ENCODE measurements at regions not wholly inside any gene's neighbourhood (a gene's known extent, or its start where the extent isn't known, plus 50 kb on each side); places are given as distances from the start of the nearest gene placed in this dataset.
A peak's percentile ranks its signal among the peaks of the same experiment; 100 is the strongest.
"Not testable (repeated sequence)": the region's sequence is repeated elsewhere in the genome, so short reads cannot be mapped to it uniquely, and the experiment has no call there.

DNA sequence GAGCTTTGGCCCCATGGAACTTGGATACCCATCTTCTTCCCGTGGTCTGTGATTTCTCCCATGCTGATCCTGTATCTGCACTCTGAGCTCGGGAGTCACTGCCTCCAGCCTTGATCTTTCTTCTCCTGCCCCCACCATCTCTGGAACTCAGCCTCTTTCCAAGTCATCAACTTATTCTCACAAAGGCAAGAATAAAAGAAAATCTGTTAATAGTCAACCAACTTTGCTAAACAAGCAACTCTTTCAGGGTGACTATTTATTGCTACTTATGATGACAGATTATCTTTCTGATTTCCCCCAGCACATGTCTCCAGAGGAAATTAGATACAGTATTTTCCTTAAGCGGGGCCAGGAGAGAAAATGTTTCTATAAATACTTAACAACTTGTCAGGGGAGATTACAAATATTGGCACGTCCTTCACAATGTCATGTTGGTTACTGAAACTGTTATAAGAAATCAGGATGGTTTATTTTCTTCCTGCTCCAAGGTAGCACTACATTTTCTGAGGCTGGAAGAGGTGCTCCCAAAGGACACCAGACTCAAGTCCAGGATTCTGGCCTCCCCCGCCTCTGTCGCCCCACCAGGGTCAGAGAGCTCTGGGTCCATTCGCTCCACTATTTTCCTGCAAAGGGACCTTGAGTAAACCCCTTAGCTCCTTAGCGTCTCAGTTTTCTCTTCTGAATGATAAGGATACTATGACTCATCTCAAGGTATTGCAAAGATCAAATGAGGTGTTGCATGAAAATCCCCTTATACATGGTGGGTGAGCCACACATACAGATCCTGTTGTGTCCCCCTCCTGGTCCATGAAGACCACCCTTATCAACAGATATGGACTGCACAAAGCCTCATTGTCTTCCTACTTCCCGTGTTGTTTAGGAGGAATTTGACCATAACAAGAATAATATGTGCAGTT, 205.2 kb upstream of the WSCD1 start:
- no peak for DNase-seq (ENCODE audit: low spot score)

DNA sequence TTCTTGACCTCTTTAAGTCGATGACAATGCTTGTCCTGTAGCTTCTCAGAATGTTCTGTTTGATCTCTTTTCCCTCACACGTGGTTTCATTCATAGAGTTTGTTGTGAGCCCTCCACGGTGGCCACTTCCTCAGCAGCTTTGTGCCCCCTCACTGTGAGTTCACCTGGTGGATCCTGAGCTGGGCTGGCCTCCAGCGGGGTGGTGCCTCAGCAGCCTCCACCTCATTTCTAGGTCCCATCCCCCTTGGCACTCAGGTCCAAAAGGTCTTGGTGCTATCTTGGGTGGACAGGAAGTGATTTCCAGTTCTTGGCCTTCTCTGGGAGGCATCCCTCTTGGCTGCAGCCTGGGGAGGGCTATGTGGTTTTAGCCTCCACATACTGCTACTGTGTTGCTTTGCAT, 203.2 kb upstream of the WSCD1 start:
- DNase-seq (ENCODE audit: low spot score): no peak

DNA sequence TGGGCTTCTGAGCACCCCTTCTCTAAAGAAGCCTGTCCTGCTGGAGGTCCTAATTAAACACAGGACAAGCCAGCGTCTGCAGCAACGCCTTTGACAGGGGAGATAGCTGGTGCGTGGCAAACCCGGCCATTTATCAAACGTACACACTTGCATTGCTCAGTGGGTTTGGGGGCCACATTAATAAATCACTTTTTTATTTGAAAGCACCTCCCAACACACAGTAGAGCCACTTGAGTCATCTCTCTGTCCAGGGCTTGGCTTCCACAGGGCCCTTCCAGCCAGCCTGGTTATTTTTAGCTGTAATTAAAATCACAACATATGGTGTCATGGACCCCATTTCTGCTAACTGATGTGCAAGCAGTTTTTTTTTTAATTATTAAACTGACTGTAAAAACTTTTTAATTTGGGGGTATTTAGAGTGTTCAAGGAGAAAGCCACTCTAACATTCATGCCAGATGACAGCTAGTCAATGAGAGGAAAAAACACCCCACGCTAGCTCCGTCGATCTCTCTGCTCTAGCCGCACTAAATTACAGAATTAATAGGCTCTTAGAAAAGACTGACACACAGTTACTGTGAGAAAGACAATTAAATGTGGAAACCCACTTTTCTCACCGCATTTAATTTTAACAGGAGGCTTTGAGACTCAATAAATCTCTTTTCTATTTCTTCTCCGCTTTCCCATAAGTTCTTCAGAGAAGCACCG, 201.0 kb upstream of the WSCD1 start:
- DNase-seq (ENCODE audit: low spot score): no peak

DNA sequence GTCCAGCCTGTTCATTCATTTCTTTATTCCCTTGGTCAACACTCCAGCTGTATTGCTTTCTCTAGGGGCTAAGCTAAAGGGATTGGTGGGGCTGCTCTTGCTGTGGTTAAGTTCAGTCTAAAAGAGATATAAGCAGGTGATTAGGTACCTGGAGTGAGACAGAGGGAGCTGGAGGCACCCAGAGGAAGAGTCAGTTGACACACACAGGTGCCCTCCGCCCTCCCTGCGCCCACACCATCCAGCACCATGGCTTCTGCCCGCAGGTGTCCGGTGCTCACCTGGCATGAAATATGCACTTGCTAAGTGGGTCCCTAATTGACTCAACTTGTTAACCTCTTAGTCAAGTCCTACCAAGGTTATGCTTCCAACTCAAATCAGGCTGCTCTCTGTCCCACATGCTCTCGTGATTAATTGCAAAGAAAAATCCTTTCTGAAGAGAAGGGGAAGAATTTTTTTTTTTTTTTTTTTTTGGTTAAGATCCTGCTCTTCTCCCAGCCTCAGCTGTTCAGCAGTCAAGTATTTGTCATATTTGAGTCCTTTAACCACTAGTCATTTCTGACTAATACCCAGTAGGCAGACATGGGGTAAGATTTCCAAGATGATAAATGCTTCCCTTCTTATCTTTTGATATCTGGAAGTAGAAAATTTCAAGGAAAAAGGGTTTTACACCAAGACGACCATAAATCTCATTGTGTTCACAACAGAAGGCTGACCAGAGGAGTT, 199.8 kb upstream of the WSCD1 start:
- DNase-seq (ENCODE audit: low spot score): no peak

DNA sequence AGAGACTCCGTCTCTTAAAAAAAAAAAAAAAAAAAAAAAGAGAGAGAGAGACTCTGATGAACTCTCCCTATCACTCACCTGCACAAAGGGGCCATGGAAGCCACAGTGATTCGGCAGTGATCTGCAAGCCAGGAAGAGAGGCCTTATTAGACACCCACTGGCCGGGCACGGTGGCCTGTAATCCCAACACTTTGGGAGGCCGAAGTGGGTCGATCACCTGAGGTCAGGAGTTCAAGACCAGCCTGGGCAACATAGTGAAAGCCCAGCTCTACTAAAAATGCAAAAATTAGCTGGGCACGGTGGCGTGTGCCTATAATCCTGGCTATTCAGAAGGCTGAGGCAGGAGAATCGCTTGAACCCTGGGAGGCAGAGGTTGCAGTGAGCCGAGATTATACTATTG, 198.5 kb upstream of the WSCD1 start:
- no peak for DNase-seq (ENCODE audit: low spot score)

DNA sequence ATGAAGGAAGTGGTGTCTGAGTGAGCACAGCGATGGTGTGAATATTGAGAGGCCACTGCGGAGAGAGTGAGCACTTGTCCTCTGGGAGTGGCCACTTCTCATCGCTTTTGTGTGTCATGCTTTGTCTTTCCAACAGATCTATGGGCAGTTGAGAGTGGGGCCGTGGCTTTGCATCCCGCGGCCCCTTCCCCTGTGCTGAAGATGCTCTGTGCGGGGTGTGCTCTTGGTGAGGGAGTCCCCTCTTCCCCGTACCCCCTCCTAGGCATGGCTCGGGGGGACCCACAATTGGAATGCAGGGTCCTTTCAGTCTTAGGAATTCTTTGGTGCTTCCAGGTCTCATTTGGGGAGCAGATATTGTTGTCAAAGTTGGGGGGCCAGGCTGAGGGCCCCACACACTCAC, 197.3 kb upstream of the WSCD1 start:
- no peak for DNase-seq (ENCODE audit: low spot score)

DNA sequence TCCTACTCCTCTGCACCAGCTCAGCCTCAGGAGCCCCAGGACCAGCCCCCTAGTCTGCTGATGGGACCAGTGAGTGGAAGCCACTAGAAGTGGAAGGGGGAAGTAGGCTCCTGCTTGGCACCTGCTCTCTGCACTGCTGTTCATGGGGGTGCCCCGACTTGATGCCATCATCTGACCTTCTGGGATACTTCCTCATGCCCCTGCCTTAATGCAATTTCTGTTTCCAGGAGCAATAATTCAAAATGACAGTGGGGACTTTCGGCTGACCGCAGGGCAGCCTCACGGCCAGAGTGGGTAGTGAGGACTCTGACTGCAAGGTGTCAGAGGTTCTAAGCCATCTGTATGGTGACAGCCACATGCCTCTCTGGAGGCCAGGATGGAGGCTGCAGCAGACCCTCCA, 196.4 kb upstream of the WSCD1 start:
- no peak for DNase-seq (ENCODE audit: low spot score)

DNA sequence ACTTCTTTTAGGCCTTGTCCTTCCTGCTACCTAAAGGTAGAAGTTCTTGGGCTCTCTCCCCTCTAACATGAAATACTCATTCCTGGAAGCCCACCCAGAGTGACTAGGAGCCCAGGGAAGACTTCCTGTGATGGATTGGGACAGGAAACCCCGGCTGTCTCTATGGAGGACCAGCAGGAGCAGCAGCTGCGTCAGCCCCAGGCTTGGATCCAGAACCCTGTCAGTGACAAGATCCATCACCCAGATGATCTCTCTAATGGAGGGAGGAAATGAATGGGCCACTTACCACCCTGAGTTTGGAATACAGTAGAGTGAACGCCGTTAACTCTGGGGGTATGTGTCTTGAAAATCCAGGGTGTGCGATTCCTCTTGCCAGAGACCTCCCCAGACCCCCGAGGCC, 195.7 kb upstream of the WSCD1 start:
- no peak for DNase-seq (ENCODE audit: low spot score)

DNA sequence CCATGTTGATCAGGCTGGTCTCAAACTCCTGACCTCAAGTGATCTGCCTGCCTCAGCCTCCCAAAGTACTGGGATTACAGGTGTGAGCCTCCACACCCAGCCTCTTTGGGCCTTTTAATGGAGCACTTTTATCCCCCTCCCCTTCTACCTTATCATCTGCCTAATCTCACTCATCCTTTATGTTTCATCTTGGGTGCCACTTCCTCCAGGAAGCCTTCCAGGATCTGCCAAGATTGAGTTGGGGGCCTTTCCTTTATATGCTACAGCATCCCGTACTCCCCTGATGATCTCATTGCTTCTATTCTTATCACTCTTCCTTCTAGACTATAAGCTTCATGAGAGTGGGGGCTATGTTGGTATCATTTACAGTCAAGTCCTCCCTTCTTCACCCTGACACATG, 192.8 kb upstream of the WSCD1 start:
- no peak for DNase-seq (ENCODE audit: low spot score)

DNA sequence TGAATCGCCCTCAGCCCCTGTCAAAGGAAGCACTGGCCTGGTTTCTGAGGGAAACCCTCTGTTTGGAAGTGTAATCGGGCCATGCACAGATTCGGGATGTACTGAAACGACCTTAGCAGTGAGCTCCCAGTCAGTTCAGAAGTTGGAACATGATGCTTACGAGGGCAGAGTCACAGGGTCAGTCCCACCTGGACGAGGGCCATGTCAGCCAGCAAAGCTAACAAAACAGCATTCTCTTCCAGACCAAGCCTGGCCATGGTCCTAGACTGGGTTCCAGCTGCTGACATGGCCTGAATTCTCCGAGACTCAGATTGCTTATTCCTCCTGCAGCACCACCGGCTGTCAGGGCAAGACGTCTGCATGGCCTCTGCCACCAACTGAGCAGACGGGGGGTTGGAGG, 192.2 kb upstream of the WSCD1 start:
- peak; percentile 8 for DNase-seq (ENCODE audit: low spot score)

DNA sequence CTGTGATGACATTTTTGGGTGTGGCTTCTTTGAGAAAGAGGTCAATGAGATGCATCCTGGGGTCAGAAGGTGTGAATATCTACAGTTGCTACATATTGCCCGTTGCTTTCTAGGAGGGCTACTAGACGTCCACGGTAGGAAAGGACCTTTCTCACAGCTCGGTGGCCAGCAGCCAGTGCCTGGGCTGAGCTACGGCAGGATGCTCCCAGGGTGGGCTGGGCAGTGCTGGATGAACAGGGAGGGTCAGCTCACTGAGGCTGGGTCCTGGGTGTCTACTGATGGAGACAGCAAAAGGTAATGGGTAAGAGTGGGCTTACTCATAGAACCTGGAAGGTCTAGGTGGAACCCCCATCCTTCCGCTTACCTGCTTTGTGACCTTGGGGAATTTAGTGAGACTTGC, 188.3 kb upstream of the WSCD1 start:
- no peak for DNase-seq (ENCODE audit: low spot score)

DNA sequence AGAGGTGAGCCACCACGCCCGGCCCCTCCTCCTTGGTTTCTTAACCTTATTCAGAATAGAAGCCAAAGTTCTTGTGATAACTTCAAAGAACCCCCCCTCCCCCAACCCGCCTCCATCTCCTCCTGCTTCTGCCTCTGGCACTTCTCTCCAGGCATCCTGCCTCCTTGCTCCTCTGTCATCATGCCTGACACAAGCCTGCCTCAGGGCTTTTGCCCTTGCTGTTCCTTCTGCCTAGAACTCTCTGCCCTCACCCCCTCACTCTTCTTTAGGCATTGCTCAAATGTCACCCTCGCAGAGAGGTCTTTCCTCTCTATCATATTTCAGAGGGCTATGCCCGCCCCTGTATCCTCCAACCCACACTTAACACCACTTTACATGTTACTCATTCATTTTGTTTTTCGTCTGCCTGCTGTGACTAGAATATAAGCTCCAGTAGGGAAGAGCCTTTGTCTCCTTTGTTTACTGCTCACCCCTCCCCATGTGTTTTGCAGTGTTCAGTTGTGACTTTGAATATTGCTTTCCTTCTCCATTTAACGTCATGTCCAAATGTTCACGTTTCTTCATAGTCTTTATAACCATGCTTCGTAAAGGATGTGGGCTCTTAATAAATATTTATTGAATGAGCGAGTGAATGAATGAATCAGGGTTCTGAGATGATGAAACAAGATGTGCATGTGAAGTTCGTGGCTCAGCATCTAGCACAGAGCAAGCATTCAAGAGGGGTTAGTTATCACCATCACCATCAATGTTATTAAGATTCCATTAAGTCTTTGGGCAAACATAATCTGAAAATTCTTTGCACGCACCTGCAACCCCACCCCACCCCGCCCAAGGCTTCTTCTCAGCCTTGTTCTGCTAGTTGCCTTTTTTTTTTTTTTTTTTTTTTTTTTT, 186.2 kb upstream of the WSCD1 start:
- DNase-seq (ENCODE audit: low spot score): no peak

DNA sequence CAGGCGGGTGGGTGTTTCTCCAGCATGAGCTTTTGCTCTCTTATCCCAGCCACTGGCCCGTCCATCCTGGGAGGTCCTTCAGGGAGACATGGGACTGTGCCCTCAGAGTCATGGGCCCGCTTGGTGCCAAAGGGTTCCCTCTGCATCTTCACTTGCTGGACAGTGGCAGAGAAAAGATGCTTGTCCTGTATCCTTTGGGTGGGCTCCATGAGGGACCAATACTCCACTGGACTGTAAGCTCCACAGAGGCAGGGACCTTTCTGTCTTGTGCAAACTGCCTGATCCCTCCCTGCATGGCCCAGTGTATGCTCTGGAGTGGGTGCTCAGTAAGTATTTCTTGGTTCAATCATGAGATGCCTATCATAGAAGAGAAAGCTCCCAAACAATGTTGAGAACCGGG, 184.8 kb upstream of the WSCD1 start:
- no peak for DNase-seq (ENCODE audit: low spot score)

DNA sequence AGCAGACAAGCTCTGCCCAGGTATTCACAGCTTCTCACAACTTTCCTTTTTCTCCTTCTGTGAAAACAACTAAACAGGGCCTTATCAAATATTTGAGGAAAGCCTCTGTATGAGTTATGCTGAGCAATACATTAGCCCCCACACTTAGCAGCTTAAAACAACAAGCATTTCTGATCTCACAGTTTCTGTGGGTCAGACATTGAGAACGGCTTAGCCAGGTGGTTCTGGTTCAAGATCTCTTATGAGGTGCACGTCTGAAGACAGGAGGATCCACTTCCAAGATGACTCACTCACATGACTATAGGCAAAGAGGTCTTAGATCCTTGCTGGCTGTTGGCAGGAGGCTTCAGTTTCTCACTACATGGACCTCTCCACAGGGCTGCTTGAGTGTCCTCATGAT, 181.4 kb upstream of the WSCD1 start:
- no peak for DNase-seq (ENCODE audit: low spot score)

DNA sequence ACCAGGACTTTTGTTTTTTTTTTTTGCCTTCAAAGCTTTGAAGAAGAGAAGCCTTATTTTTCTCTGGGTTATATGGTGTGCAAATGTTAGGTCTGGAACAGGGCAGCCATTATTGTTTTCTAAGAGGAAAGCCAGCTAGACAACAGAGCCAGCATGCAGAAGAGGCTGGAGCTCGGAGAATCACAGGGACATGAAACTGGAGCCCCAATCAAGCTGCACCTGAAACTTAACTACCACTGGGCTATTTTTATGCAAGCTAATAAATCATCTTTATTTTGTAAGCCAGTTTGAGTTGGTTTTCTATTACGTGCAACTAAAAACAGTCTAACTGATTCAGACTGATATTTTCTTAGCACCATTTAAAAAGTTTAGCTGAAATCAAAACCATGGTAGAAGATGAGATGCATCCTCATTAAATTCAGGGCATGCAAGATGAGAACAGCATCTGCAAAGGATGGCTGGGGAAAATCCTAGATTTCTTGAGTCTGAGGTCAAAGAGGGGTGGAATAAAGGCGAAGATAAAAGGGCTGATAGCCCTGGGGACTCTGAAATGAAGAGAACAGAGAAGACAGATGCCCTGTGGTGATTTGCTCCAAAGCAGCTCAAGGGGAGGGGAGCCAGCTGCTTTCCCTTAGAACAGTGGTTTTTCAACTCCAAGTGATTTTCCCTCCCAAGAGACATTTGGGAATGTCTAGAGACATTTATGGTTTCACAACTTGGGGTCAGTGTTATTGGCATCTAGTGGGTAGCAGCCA, 177.1 kb upstream of the WSCD1 start:
- DNase-seq (ENCODE audit: low spot score): no peak

DNA sequence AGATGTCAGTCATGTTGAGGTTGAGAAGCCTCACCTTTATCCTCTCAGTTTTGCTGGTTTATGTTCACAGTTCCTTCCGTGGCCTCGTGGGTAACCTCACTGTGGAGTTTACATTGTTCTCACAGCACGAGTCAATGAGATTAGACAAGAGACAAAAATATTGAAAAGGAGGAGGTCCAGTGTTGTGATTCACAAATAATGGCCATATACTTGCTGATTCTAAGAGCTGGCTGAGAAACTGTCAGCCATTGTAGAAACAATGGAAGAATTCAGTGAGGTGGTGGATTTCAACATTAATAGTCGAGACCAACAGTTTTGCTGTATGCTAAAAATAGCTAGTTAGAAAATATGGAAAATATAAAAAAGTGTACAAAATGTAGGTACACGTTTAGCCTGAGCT, 176.4 kb upstream of the WSCD1 start:
- no peak for DNase-seq (ENCODE audit: low spot score)

DNA sequence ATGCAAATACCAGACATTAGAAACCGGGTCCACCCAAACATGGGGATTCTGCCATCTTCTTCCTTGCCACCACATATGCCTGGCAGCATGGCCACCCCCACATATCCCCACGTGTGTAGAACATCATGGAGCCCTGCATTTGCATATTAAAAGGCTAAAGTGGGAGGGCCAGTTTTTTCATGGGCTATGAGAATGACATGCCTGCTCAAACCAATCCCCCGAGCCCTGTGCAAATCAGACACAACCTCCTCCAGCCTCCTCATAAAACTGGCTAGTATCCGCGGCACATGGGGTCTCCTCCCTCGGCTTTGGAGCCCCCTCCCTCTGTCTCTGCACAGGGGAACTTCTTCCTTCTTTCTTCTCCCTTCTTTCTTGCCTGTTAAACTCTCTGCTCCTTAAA, 174.9 kb upstream of the WSCD1 start:
- no peak for DNase-seq (ENCODE audit: low spot score)

DNA sequence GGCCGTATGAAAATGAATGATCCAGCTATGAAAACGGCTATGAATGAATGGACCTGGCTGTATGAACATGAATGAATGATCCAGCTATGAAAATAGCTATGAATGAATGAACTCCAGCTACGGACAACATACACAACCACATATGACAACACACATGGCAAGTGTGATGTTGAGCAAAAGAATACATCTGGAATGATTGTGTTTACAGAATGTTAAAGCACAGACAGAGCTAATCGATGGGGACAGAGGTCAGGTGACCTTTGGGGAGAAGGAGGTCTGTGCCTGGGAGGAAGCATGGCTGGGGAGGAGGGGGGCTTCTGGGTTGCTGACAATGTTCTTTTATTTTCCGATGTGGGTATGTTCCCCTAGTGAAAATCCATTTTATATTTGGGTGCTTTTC, 174.0 kb upstream of the WSCD1 start:
- no peak for DNase-seq (ENCODE audit: low spot score)

DNA sequence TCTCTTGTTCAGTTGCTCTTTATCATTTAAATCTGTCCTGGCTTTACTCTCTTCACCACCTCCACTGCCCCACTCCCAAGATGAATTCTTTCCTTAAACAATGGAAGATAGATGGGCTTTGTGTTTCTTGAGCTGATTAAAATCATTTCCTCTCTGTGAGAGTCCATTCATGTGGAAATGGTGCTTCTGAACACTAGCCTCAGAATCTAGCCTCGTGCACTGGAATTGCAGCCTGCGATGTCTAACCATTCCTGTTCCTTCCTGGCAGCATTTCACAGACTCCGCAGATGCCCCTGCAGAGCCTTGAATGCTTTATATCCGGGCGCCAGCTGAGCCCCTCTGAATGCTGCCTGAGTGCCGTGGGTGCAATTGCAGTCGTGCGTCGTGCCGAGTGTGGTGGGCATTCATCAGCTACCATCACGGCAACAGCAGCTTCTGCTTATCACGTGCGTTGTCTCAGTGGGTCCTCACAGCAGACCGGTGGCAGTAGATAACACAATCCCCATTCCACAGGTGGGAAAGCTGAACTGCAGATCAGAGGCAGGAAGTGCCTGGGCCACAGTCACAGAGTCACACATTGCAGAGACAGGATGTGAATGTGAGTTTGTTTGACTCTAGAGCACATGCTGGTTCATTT, 172.8 kb upstream of the WSCD1 start:
- DNase-seq (ENCODE audit: low spot score): no peak

DNA sequence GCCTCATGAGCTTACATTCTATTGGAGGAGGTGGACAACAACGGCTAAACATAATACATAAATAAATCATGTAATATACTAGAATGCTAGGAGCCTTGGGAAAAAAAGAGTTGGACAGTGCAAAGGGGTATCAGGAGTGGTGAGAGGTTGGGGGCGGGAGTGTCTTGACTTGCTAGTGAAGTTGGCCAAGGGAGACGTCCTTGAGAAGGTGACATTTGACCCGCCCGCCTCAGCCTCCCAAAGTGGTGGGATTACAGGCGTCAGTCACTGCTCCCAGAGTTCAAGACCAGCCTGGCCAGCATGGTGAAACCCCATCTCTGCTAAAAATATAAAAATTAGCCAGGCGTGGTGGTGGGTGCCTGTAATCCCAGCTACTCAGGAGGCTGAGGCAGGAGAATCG, 172.2 kb upstream of the WSCD1 start:
- not testable (repeated sequence) for DNase-seq (ENCODE audit: low spot score)

All from H4 (cell line).